OCI-LY7 (cell line): ENCODE measurements at regions not wholly inside any gene's neighbourhood (a gene's known extent, or its start where the extent isn't known, plus 50 kb on each side); places are given as distances from the start of the nearest gene placed in this dataset.

Source experiments
- BruUV-seq: library from RNA; stranded (reverse); fragments of 400-500 nt; replicated peaks from 2 replicates; lab custom pipeline; 2021; lab: Mats Ljungman, UMichigan
- CTCF ChIA-PET: fragments of 300-600 bp; sonication (Branson Sonifier 250); formaldehyde crosslinking; loops from one replicate; lab custom pipeline; 2022; ENCODE audit warnings: antibody characterized with exemption; ENCODE audit not compliant: unreplicated experiment; lab: Charles Lee
- POLR2A ChIA-PET: fragments of 300-600 bp; sonication (Branson Sonifier 250); formaldehyde crosslinking; loops from one replicate; lab custom pipeline; 2022; ENCODE audit warnings: antibody characterized with exemption; lab: Charles Lee
- DNase-seq: peaks from one replicate; pipeline ENCODE4 v3.0.0-alpha.2; 2015; ENCODE audit warnings: low spot score
- H2AFZ ChIP-seq: fragments of 200-600 bp; sonication (generic), shearing (Covaris generic); 2 replicates; pipeline ENCODE4 v1.6.1; 2014; ENCODE audit warnings: mild to moderate bottlenecking, antibody characterized with exemption, low read length, moderate library complexity
- H3K27ac ChIP-seq: fragments of 200-600 bp; sonication (generic); 2 replicates; pipeline ENCODE4 v1.5.1; 2014; ENCODE audit warnings: mixed run types, low read depth, mild to moderate bottlenecking, moderate library complexity, low read length, inconsistent platforms; ENCODE audit not compliant: poor library complexity, severe bottlenecking
- H3K36me3 ChIP-seq: fragments of 200-600 bp; sonication (generic); 2 replicates; pipeline ENCODE4 v1.6.1; 2014; ENCODE audit warnings: mild to moderate bottlenecking, antibody characterized with exemption, low read length, moderate library complexity, mixed read lengths; ENCODE audit not compliant: insufficient read depth
- H3K4me1 ChIP-seq: fragments of 200-600 bp; sonication (generic); 2 replicates; pipeline ENCODE4 v1.5.1; 2014; ENCODE audit warnings: mild to moderate bottlenecking, low read length; ENCODE audit not compliant: insufficient read depth, poor library complexity, severe bottlenecking
- H3K4me2 ChIP-seq: fragments of 200-600 bp; sonication (generic); 2 replicates; pipeline ENCODE4 v1.6.1; 2014; ENCODE audit warnings: mild to moderate bottlenecking, low read length
- H3K4me3 ChIP-seq: fragments of 200-600 bp; sonication (generic); 2 replicates; pipeline ENCODE4 v1.5.1; 2014; ENCODE audit warnings: mild to moderate bottlenecking, low read depth, low read length; ENCODE audit not compliant: poor library complexity, severe bottlenecking
- H3K79me2 ChIP-seq: fragments of 200-600 bp; sonication (generic); 2 replicates; pipeline ENCODE4 v1.6.1; 2016; ENCODE audit warnings: low read depth, mild to moderate bottlenecking, low read length, moderate library complexity, mixed read lengths; ENCODE audit not compliant: insufficient read depth
- H3K9me2 ChIP-seq: fragments of 200-600 bp; sonication (generic); 2 replicates; pipeline ENCODE4 v1.6.1; 2016; ENCODE audit warnings: mild to moderate bottlenecking, low read length, mixed read lengths; ENCODE audit not compliant: insufficient read depth
- H3K9me3 ChIP-seq: fragments of 200-600 bp; sonication (generic); 2 replicates; pipeline ENCODE4 v1.6.1; 2014; ENCODE audit warnings: mild to moderate bottlenecking, mixed run types, low read length, mixed read lengths
- H4K20me1 ChIP-seq: fragments of 200-600 bp; sonication (generic); 2 replicates; pipeline ENCODE4 v1.6.1; 2014; ENCODE audit warnings: mild to moderate bottlenecking, antibody characterized with exemption, low read length, moderate library complexity, mixed read lengths; ENCODE audit not compliant: insufficient read depth
- EZH2phosphoT487 ChIP-seq: fragments of 200-600 bp; sonication (generic); IDR thresholded peaks from 2 replicates; pipeline ENCODE4 v1.6.1; 2018; ENCODE audit warnings: low read depth, borderline replicate concordance, mild to moderate bottlenecking, mixed run types, antibody characterized with exemption, low read length, moderate library complexity, mixed read lengths
- intact Hi-C: fragments of 100-400 bp; cut with micrococcal nuclease; formaldehyde crosslinking; loops from one replicate; pipeline ENCODE4 v1.10.0; 2022; ENCODE audit not compliant: unreplicated experiment
- TF ChIP-seq, protein P1 (sequence below): fragments of 200-600 bp; sonication (generic); conservative IDR thresholded peaks from 2 replicates; pipeline ENCODE4 v1.5.1; 2014; ENCODE audit warnings: mild to moderate bottlenecking, antibody characterized with exemption, low read length, moderate library complexity, mixed read lengths

GRCh38 chr20:55583036-55583435 lies 422.3 kb downstream of the CBLN4 start:
- Histone ChIP-seq H2AFZ (no peak overlapping the region), H4K20me1 (no peaks in the 10 kb centered on the region), H3K4me3 (no peak overlapping the region), H3K36me3 (no peaks in the 10 kb centered on the region), H3K4me2 (no peak overlapping the region), H3K9me2 (no peaks in the 10 kb centered on the region), H3K4me1 (no peaks in the 10 kb centered on the region), H3K9me3 (no peaks in the 10 kb centered on the region), H3K79me2 (no peaks in the 10 kb centered on the region), H3K27ac (no peak overlapping the region)
- TF ChIP-seq, protein P1, sequence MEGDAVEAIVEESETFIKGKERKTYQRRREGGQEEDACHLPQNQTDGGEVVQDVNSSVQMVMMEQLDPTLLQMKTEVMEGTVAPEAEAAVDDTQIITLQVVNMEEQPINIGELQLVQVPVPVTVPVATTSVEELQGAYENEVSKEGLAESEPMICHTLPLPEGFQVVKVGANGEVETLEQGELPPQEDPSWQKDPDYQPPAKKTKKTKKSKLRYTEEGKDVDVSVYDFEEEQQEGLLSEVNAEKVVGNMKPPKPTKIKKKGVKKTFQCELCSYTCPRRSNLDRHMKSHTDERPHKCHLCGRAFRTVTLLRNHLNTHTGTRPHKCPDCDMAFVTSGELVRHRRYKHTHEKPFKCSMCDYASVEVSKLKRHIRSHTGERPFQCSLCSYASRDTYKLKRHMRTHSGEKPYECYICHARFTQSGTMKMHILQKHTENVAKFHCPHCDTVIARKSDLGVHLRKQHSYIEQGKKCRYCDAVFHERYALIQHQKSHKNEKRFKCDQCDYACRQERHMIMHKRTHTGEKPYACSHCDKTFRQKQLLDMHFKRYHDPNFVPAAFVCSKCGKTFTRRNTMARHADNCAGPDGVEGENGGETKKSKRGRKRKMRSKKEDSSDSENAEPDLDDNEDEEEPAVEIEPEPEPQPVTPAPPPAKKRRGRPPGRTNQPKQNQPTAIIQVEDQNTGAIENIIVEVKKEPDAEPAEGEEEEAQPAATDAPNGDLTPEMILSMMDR, result no peak
- no peak for TF ChIP-seq EZH2phosphoT487
- no TSS peak for BruUV-seq
- no peak for DNase-seq
- intact Hi-C loops, result no loop called here
- POLR2A ChIA-PET, result no interaction called here
- CTCF ChIA-PET, result no interaction called here

- no peaks in the 10 kb centered on the region for H3K9me2 ChIP-seq
- BruUV-seq, result no TSS peak
- H3K4me2 ChIP-seq, result no peak overlapping the region
- no peak overlapping the region for H3K27ac ChIP-seq
- H3K36me3 ChIP-seq, result no peaks in the 10 kb centered on the region
- intact Hi-C loops, result no loop called here
- no peak overlapping the region for H3K4me3 ChIP-seq
- H2AFZ ChIP-seq, result no peak overlapping the region
- ChIA-PET POLR2A (no interaction called here), CTCF (no interaction called here)
- no peaks in the 10 kb centered on the region for H3K79me2 ChIP-seq
- DNase-seq, result no peak
- no peaks in the 10 kb centered on the region for H4K20me1 ChIP-seq
- no peaks in the 10 kb centered on the region for H3K4me1 ChIP-seq
- TF ChIP-seq EZH2phosphoT487, result no peak
- TF ChIP-seq, protein P1, result no peak
- no peaks in the 10 kb centered on the region for H3K9me3 ChIP-seq
Observed at GRCh38 chr20:55582498-55582897, 422.8 kb downstream of the CBLN4 start.

GRCh38 chr20:55581519-55581918 lies 423.8 kb downstream of the CBLN4 start:
- H3K4me1 ChIP-seq, result no peaks in the 10 kb centered on the region
- no peak overlapping the region for H2AFZ ChIP-seq
- H3K79me2 ChIP-seq, result no peaks in the 10 kb centered on the region
- H3K4me2 ChIP-seq, result no peak overlapping the region
- no peak overlapping the region for H3K27ac ChIP-seq
- H3K9me2 ChIP-seq, result no peaks in the 10 kb centered on the region
- no peaks in the 10 kb centered on the region for H4K20me1 ChIP-seq
- DNase-seq, result no peak
- TF ChIP-seq EZH2phosphoT487, result no peak
- TF ChIP-seq, protein P1, result no peak
- no TSS peak for BruUV-seq
- H3K9me3 ChIP-seq, result no peaks in the 10 kb centered on the region
- POLR2A ChIA-PET, result no interaction called here
- no peak overlapping the region for H3K4me3 ChIP-seq
- H3K36me3 ChIP-seq, result no peaks in the 10 kb centered on the region
- intact Hi-C loops, result no loop called here
- CTCF ChIA-PET, result no interaction called here
